Lung (tissue), 11 donors: ENCODE measurements at regions not wholly inside any gene's neighbourhood (a gene's known extent, or its start where the extent isn't known, plus 50 kb on each side); places are given as distances from the start of the nearest gene placed in this dataset.

Source experiments
- ATAC-seq: fragments of 200-7000 bp; cut with Tn5 transposase; one replicate; pipeline ENCODE4 v1.9.1; 2020; ENCODE audit warnings: moderate number of reproducible peaks; ENCODE audit not compliant: insufficient read depth, low FRiP score
- DNase-seq, 3 donors: peaks; one replicate each; pipeline ENCODE4 v3.0.0-alpha.2; 2013 to 2017
- H3K27ac ChIP-seq, 2 donors: one replicate each; pipeline ENCODE4 v1.5.1; 2013; ENCODE audit warnings: mild to moderate bottlenecking in 2 of 2, moderate library complexity in 2 of 2, control low read depth in 1 of 2, inconsistent platforms in 1 of 2, low read depth in 1 of 2, low read length in 1 of 2
- H3K27me3 ChIP-seq, 3 donors: one replicate each; pipeline ENCODE4 v1.5.1; 2013; ENCODE audit warnings: low read length in 2 of 3; ENCODE audit not compliant: control insufficient read depth in 3 of 3, insufficient read depth in 3 of 3
- H3K36me3 ChIP-seq, 4 donors: one replicate each; pipeline ENCODE4 v1.5.1; 2013; ENCODE audit warnings: low read length in 4 of 4, mild to moderate bottlenecking in 1 of 4, moderate library complexity in 1 of 4; ENCODE audit not compliant: control insufficient read depth in 4 of 4, insufficient read depth in 4 of 4
- H3K4me1 ChIP-seq, 5 donors: one replicate each; pipeline ENCODE4 v1.5.1; 2013; ENCODE audit warnings: low read length in 5 of 5, mild to moderate bottlenecking in 2 of 5, moderate library complexity in 1 of 5; ENCODE audit not compliant: control insufficient read depth in 5 of 5, insufficient read depth in 5 of 5
- H3K4me3 ChIP-seq: one replicate; pipeline ENCODE4 v1.5.1; 2013; ENCODE audit warnings: mild to moderate bottlenecking, control low read depth, moderate library complexity
- H3K9ac ChIP-seq, 2 donors: one replicate each; pipeline ENCODE4 v1.5.1; 2013; ENCODE audit warnings: low read length in 2 of 2, control low read depth in 1 of 2; ENCODE audit not compliant: insufficient read depth in 1 of 2
- H3K9me3 ChIP-seq, 4 donors: one replicate each; pipeline ENCODE4 v1.5.1; 2013; ENCODE audit warnings: low read length in 3 of 4, mild to moderate bottlenecking in 1 of 4, moderate library complexity in 1 of 4; ENCODE audit not compliant: control insufficient read depth in 4 of 4, insufficient read depth in 3 of 4
- WGBS, 2 donors: extraction: QIAGEN DNeasy Blood & Tissue Kit; methylation state at CpG; one replicate each; pipeline ENCODE4 v1.1.7; 2013; 5-methylcytosine and 5-hydroxymethylcytosine counted together
- TF ChIP-seq, protein P1 (sequence below): IDR thresholded peaks from 2 replicates; pipeline ENCODE4 v1.5.1; 2012; ENCODE audit warnings: mild to moderate bottlenecking; ENCODE audit errors: control extremely low read depth, extremely low read depth
- donor health status: control.
- donor health status: control.
- donor health status: Bipolar disorder and iron deficiency.
- donor health status: healthy.
- donor health status: DM: yes; HTN: yes; CAD: no.

DNA sequence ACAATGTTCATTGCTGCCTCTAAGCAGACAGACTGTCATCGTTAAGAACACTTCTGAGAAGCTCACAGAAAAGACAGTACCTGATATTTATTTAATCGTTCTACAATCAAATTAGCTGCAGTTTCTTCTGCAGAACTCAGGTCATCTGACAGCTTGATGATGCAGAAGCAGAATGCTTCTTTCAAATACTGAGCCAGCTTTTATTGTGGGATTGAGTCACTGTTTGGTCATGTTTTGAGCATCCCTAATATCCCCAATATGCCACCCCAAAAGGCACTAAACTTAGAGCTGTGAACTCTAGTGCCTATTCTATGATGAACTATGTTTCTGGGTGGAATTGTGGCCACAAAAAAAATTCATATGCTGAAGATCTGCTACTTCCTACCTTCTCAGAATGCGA, 51.0 kb upstream of the NLGN4Y start:
- no peaks in the 10 kb centered on the region for H3K4me1 ChIP-seq
- TF ChIP-seq, protein P1, sequence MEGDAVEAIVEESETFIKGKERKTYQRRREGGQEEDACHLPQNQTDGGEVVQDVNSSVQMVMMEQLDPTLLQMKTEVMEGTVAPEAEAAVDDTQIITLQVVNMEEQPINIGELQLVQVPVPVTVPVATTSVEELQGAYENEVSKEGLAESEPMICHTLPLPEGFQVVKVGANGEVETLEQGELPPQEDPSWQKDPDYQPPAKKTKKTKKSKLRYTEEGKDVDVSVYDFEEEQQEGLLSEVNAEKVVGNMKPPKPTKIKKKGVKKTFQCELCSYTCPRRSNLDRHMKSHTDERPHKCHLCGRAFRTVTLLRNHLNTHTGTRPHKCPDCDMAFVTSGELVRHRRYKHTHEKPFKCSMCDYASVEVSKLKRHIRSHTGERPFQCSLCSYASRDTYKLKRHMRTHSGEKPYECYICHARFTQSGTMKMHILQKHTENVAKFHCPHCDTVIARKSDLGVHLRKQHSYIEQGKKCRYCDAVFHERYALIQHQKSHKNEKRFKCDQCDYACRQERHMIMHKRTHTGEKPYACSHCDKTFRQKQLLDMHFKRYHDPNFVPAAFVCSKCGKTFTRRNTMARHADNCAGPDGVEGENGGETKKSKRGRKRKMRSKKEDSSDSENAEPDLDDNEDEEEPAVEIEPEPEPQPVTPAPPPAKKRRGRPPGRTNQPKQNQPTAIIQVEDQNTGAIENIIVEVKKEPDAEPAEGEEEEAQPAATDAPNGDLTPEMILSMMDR = no peak
- WGBS, 2 donors = 92% methylated on average over 3 of the region's 3 CpGs; no CpG with 5 or more reads in 1 of the 2 donors
- H3K4me3 ChIP-seq = no peak overlapping the region
- H3K9me3 ChIP-seq = no peaks in the 10 kb centered on the region
- no peaks in the 10 kb centered on the region for H3K27me3 ChIP-seq
- ATAC-seq = no peak
- DNase-seq = no peak
- H3K27ac ChIP-seq = no peak overlapping the region
- H3K36me3 ChIP-seq = no peaks in the 10 kb centered on the region
- H3K9ac ChIP-seq = no peak overlapping the region
